MM.1S (cell line): ENCODE measurements at regions not wholly inside any gene's neighbourhood (a gene's known extent, or its start where the extent isn't known, plus 50 kb on each side); places are given as distances from the start of the nearest gene placed in this dataset.

ENCODE experiments used
- CTCF ChIP-seq: fragments of 300-600 bp; sonication (generic); IDR thresholded peaks from 2 replicates; pipeline ENCODE4 v1.5.1; 2016; ENCODE audit warnings: antibody characterized with exemption, low read length, mixed read lengths
- EZH2 ChIP-seq: fragments of 300-600 bp; sonication (generic); optimal IDR thresholded peaks from 2 replicates; pipeline ENCODE3; 2017; ENCODE audit warnings: low read depth, mild to moderate bottlenecking, antibody characterized with exemption, low read length, mixed read lengths
- EZH2phosphoT487 ChIP-seq: fragments of 300-600 bp; sonication (generic); IDR thresholded peaks from 2 replicates; pipeline ENCODE4 v1.6.1; 2018; ENCODE audit warnings: antibody characterized with exemption, low read length

GRCh38 chr4:100739426-100739825 lies 221.6 kb upstream of the EMCN start:
- TF ChIP-seq CTCF (no peak), EZH2 (no peak), EZH2phosphoT487 (no peak)
